Activated B cell treated with CpG ODN at 0.5 μM for 24 hours (primary cell): ENCODE measurements at regions not wholly inside any gene's neighbourhood (a gene's known extent, or its start where the extent isn't known, plus 50 kb on each side); places are given as distances from the start of the nearest gene placed in this dataset.

Experiments
- ATAC-seq: fragments of 200-7000 bp; cut with Tn5 transposase; one replicate; pipeline ENCODE4 v1.10.0; 2021; ENCODE audit warnings: low read depth, mild to moderate bottlenecking, moderate library complexity
- CTCF ChIA-PET: fragments of 350-600 bp; sonication (Branson Sonifier 250); formaldehyde crosslinking; loops from one replicate; lab custom pipeline; 2021; ENCODE audit warnings: antibody characterized with exemption; lab: Charles Lee
- POLR2A ChIA-PET: fragments of 350-600 bp; sonication (Branson Sonifier 250); formaldehyde crosslinking; loops from one replicate; lab custom pipeline; 2021; ENCODE audit warnings: antibody characterized with exemption; lab: Charles Lee
- DNase-seq: peaks from one replicate; pipeline ENCODE4 v3.0.0; 2022
- H3K27ac Mint-ChIP-seq: one replicate; pipeline ENCODE4 v1.8.0; 2020; ENCODE audit warnings: mixed read lengths
- H3K27me3 Mint-ChIP-seq: one replicate; pipeline ENCODE4 v1.8.0; 2021; ENCODE audit warnings: mixed read lengths
- H3K36me3 Mint-ChIP-seq: one replicate; pipeline ENCODE4 v1.8.0; 2021; ENCODE audit warnings: low read depth, mixed read lengths
- H3K4me1 Mint-ChIP-seq: one replicate; pipeline ENCODE4 v1.8.0; 2021; ENCODE audit warnings: mixed read lengths
- H3K4me3 Mint-ChIP-seq: one replicate; pipeline ENCODE4 v1.8.0; 2020; ENCODE audit warnings: mild to moderate bottlenecking, mixed read lengths
- H3K9me3 Mint-ChIP-seq: one replicate; pipeline ENCODE4 v1.8.0; 2020; ENCODE audit warnings: mixed read lengths
- CTCF ChIP-seq: fragments of 200-600 bp; IDR thresholded peaks from one replicate; pipeline ENCODE4 v1.8.0; 2022; ENCODE audit warnings: antibody characterized with exemption, mild to moderate bottlenecking
- intact Hi-C: fragments of 100-400 bp; cut with micrococcal nuclease; formaldehyde crosslinking; loops from one replicate; pipeline ENCODE4 v1.15.1; 2024

- Mint-ChIP-seq H3K27ac (no peak overlapping the region), H3K27me3 (peaks cover 22% of the 10 kb centered on the region), H3K36me3 (no peaks in the 10 kb centered on the region), H3K9me3 (no peaks in the 10 kb centered on the region), H3K4me1 (peaks cover 2% of the 10 kb centered on the region), H3K4me3 (no peak overlapping the region)
- intact Hi-C loops, result no loop called here
- POLR2A ChIA-PET, result interaction anchor here (0.9 to 1.8 kb wide), 2 partner anchors 9 to 11 kb away, joined by 3 to 7 read pairs; no protein-coding TSS in a partner anchor
- DNase-seq (no peak), ATAC-seq (no peak)
- CTCF ChIA-PET, result interaction anchor here (0.7 kb wide), 1 partner anchor 19 kb away, joined by 3 read pairs; no protein-coding TSS in a partner anchor
- TF ChIP-seq CTCF, result no peak
Measured at GRCh38 chr10:110403593-110403992, 94.1 kb upstream of the DUSP5 start.

- CTCF ChIA-PET, result interaction anchor here (0.7 to 1.2 kb wide), 2 partner anchors 20 to 142 kb away, joined by 3 read pairs; no protein-coding TSS in a partner anchor
- Mint-ChIP-seq H3K27me3 (peaks cover 22% of the 10 kb centered on the region), H3K36me3 (no peaks in the 10 kb centered on the region), H3K27ac (no peak overlapping the region), H3K4me1 (peaks cover 10% of the 10 kb centered on the region), H3K9me3 (no peaks in the 10 kb centered on the region), H3K4me3 (no peak overlapping the region)
- intact Hi-C loops, result no loop called here
- TF ChIP-seq CTCF, result no peak
- DNase-seq, result no peak
- POLR2A ChIA-PET, result no interaction called here
- ATAC-seq, result no peak
Measured at GRCh38 chr10:110404413-110404812, 93.3 kb upstream of the DUSP5 start.

- Mint-ChIP-seq H3K36me3 (no peaks in the 10 kb centered on the region), H3K4me3 (no peak overlapping the region), H3K27ac (no peak overlapping the region), H3K9me3 (no peaks in the 10 kb centered on the region), H3K27me3 (peaks cover 22% of the 10 kb centered on the region), H3K4me1 (peaks cover 14% of the 10 kb centered on the region)
- POLR2A ChIA-PET, result no interaction called here
- intact Hi-C loops, result no loop called here
- DNase-seq (no peak), ATAC-seq (no peak)
- no peak for TF ChIP-seq CTCF
- CTCF ChIA-PET, result interaction anchor here (1.2 kb wide), 1 partner anchor 142 kb away, joined by 3 read pairs; no protein-coding TSS in a partner anchor
Measured at GRCh38 chr10:110404825-110405224, 92.9 kb upstream of the DUSP5 start.

GRCh38 chr10:110405380-110405779 is 92.3 kb upstream of the DUSP5 start:
- no peaks in the 10 kb centered on the region for H3K9me3 Mint-ChIP-seq
- TF ChIP-seq CTCF, result no peak
- peaks cover 19% of the 10 kb centered on the region for H3K4me1 Mint-ChIP-seq
- DNase-seq, result no peak
- no peak overlapping the region for H3K27ac Mint-ChIP-seq
- no peaks in the 10 kb centered on the region for H3K36me3 Mint-ChIP-seq
- ChIA-PET CTCF (interaction anchor here (1.2 kb wide), 1 partner anchor 141 kb away, joined by 3 read pairs; no protein-coding TSS in a partner anchor), POLR2A (interaction anchor here (1.7 kb wide), 1 partner anchor 10 kb away, joined by 3 read pairs; no protein-coding TSS in a partner anchor)
- peaks cover 22% of the 10 kb centered on the region for H3K27me3 Mint-ChIP-seq
- intact Hi-C loops, result no loop called here
- no peak overlapping the region for H3K4me3 Mint-ChIP-seq
- no peak for ATAC-seq

GRCh38 chr10:110407301-110408170 is 90.2 kb upstream of the DUSP5 start:
- no peak for TF ChIP-seq CTCF
- no peaks in the 10 kb centered on the region for H3K36me3 Mint-ChIP-seq
- intact Hi-C loops, result loop anchor here (2.0 kb wide), 1 partner anchor 17 kb away; no protein-coding TSS in a partner anchor
- H3K27me3 Mint-ChIP-seq, result peaks cover 21% of the 10 kb centered on the region
- CTCF ChIA-PET, result no interaction called here
- POLR2A ChIA-PET, result interaction anchor here (0.6 to 2.1 kb wide), 4 partner anchors 12 to 52 kb away, joined by 3 to 8 read pairs (median 6); no protein-coding TSS in a partner anchor
- H3K4me1 Mint-ChIP-seq, result peaks cover 40% of the 10 kb centered on the region
- H3K9me3 Mint-ChIP-seq, result no peaks in the 10 kb centered on the region
- H3K4me3 Mint-ChIP-seq, result no peak overlapping the region
- DNase-seq (no peak), ATAC-seq (no peak)
- no peak overlapping the region for H3K27ac Mint-ChIP-seq
